ENCODE measurements at regions not wholly inside any gene's neighbourhood (a gene's known extent, or its start where the extent isn't known, plus 50 kb on each side); places are given as distances from the start of the nearest gene placed in this dataset.

- no peak for DNase-seq
These were observed 215.8 kb upstream of the PPP3CA start for GRCh38 chr4:101563126-101563525.

DNA sequence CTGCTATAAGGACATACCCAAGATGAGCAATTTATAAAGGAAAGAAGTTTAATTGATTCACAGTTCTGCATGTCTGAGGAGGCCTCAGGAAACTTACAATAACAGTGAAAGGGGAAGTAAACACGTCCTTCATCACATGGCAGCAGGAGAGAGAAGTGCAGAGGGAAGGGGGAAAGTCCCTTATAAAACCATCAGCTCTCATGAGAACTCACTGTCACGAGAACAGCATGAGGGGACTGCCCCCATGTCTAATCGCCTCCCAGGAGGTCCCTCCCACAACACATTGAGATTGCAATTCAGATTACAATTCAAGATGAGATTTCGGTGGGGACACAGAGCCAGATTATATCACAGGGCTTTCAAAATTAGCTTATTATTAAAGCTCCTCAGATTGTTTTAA lies 209.5 kb upstream of the PPP3CA start:
- DNase-seq, result no peak

DNA sequence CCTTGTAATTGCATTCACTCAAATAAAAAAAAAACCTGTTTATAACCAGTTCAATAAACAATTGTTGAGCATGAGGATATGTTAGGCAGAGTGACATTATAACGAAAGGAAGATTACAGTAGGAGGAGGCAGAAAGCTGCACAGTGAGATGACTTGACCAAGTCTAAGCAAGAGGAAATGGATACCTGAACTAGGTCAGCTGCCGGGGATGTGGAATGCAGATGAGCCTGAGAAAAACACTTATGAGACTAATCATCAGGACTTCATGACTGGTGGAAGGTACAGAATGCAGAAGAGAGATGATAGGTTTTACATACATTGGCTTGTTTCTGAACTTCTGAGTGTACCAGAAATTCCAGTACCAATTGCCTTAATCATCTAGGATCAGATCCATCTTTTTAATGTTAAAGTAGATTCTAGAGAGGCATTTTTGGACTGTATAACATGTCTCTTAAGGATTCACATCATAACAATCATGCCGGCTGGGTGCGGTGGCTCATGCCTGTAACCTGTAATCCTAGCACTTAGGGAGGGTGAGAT lies 208.1 kb upstream of the PPP3CA start:
- DNase-seq, result no peak

GRCh38 chr4:101540336-101540735 lies 193.0 kb upstream of the PPP3CA start:
- no peak for DNase-seq

DNA sequence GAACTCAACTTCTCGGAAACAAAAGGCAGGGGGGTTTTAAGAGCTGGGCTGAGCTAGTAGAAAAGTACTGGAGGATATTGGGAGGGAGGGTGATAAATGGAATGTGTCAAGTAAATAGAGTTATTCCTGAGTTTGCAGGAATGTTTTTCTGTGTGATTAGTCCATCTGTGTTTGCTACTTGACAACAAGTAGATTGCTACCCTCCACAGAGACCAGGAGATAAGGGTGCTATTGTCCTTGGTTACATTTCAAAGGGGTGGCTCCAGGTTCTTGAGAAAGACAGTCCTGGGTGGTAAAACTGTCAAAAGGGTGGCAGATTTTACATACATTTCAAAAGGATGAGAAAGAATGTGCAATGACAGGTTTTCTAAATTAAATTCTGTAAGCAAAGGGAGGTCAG lies 181.2 kb upstream of the PPP3CA start:
- DNase-seq, result no peak

DNA sequence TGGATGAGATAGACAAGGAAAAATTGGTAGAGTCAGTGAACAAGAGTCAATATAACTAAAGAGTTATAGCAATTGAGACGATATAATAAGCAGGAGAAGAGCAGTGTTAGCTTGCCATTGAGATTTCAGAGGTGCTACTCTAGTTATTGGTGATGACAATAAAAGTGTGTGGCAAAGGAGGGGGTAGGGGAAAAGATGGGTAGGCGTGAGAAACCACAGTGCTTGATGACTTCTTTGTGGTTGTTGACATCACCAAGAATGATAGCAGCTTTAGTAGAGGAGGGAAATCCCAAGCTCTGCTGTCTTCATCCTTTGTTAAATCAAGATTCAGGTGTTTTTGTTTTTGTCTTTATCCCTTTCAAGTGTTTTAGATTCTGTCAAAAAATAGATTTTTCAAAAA lies 179.9 kb upstream of the PPP3CA start:
- peak; percentile 14 for DNase-seq

- no peak for DNase-seq
These were observed 168.2 kb upstream of the PPP3CA start for GRCh38 chr4:101515566-101515965.

DNA sequence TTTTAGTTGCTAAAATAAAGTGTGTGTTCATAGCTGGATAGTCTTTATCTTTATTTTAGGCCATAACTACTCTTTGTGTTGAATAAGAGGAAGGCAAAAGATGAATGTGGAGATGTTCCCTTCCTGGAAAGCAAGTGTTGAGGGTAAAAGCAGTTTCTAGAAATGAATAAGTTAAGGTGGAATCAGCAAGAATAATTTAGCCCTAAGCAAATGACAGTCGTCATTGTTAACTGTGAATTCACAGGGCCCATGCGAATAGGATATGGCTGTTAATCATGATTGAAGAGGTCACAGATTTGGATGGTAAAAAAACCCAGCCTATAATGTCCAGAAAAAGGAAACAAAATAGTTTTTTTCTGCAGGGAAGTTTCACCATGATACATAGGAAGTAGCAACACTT lies 167.8 kb upstream of the PPP3CA start:
- DNase-seq, result no peak

DNA sequence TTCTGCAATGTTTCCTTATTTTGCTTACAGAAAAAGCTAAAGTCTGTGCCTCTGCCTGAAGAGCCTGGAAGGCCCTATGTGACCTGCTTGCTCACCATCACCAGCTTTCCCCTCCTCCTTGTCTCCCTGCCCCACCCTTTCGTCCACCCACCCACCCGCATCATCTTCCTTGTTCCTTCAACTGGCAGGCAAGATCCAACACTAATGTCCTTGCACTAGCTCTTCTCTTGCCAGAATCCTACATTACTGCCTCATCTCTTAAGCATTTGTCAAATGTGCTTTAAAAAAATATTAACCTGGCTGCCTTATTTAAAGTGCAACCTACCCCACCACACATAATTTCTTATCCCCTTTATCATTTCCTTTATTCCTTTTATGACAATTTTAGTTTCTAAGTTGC lies 165.1 kb upstream of the PPP3CA start:
- no peak for DNase-seq

DNA sequence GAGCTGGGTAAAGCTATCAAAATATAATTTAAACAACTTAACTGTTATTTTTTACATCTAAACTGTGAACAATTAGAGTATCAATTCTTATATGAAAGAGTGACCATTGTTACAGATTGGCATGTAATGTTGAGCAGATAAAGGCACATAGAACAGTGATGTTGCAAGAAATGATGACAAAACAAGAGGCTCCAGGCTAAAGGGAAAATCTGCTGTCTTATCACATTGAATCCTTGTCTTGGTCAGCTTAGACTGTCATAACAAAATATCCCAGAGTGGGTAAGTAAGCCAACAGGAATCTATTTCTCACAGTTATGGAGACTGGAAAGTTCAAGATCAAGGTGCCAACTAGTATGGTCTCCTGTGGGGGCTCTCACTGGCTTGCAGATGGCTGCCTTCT lies 154.1 kb upstream of the PPP3CA start:
- no peak for DNase-seq

- DNase-seq, result no peak
These were observed 153.4 kb upstream of the PPP3CA start for GRCh38 chr4:101500742-101501141.

DNA sequence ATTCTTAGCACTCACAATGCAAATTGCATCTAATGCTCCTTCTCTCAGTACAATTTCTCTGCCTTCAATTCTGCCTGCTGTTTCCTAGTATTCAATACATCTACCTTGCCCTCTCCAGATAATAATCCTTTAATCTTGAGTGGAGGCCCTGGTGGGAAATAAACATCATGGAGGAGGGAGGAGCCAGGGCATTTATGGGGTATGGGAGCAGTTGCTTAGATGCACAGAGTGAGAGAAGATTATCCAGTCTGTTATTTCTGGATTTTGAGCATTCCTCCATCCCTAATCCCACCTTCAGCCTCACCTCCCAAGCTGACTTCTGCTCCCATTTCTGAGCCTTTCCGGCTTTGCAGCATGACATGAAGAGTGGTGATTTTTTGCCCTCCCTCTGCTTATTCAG lies 127.9 kb upstream of the PPP3CA start:
- no peak for DNase-seq

- DNase-seq, result no peak
These were observed 123.9 kb upstream of the PPP3CA start for GRCh38 chr4:101471201-101471600.

GRCh38 chr4:101464596-101464995 lies 117.3 kb upstream of the PPP3CA start:
- no peak for DNase-seq

DNA sequence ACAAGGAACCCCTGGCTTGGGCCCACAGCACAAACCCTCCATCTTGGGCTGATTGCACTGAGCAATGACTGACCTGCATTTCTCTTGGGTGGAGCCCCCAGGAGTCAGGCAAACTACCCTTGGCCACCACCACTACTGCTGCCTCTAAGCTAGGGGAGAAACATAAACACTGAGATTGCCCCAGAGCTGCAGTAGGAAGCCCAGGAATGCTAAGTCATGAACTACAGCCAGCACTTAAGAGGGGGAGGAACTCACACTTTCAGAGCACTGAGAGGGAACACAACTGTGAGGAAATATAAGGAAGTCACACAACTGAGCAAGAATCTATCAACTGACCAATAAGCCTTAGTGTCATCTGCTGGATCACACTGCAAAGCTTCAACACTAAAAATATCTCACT lies 111.6 kb upstream of the PPP3CA start:
- no peak for DNase-seq

GRCh38 chr4:101458473-101458872 lies 111.1 kb upstream of the PPP3CA start:
- no peak for DNase-seq

DNA sequence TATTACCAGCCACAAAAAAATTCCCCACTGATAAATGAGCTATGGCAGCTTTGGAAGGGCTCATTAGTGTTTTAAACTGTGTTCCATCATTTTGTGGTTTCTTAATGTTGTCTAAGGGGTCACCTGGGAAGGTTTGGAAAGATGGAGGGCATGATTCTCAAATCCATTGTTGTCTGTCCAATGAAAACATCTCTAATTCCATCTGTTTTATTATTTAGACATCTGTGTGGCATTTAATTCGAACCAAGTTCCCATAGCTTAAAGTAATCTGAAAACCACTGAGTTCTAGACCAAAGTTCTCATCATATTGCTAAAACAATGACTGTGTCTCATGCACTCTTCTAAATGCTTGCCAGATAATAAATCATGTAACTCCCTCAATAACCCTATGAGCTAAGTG lies 103.8 kb upstream of the PPP3CA start:
- no peak for DNase-seq

GRCh38 chr4:101441446-101441845 lies 94.1 kb upstream of the PPP3CA start:
- no peak for DNase-seq

- no peak for DNase-seq
These were observed 92.6 kb upstream of the PPP3CA start for GRCh38 chr4:101439926-101440325.

GRCh38 chr4:101421386-101421785 lies 74.1 kb upstream of the PPP3CA start:
- DNase-seq, result no peak

DNA sequence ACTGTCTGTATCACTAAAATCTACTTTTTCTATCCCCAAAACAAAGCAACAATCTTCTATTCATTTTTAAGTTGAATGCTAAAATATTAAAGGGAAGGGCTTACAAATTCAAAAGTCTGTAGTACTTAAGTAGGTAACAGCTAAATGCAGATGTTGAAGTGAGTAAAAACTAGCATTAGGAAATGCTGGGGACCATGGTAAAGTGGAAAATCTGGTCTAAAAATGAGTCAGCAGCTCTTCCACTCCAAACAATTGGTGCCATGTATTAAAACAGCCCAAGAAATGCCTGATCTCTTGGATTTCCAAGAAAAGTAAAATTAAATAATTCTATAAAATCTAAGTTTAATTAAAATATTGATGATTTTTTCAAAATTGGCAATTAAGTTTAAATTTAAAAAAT lies 73.3 kb upstream of the PPP3CA start:
- no peak for DNase-seq

GRCh38 chr4:101419336-101420135 lies 72.2 kb upstream of the PPP3CA start:
- no peak for DNase-seq

DNA sequence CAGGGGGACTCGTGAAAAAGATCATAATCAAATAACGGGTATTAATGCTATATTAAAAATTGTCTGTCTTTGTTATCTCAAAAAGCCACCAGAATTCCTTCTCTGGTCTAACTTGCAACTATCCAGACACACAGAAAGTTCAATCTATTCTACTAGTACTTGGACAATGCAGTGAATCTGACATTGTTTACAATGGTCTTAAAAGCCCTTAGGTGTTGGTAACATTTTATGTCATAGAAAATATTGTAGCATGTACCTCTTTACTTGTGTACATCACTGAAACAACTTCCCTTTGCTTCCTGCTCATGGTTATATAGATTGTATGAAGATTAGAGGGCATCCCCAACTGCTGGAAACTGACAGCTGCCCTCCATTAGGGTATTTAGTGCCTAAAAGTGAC lies 71.1 kb upstream of the PPP3CA start:
- no peak for DNase-seq

- DNase-seq, result peak; percentile 39
These were observed 70.7 kb upstream of the PPP3CA start for GRCh38 chr4:101418055-101418454.

- DNase-seq, result no peak
These were observed 69.7 kb upstream of the PPP3CA start for GRCh38 chr4:101417046-101417445.

All from NK-92 treated with Interleukin-12 subunit alpha and Interleukin-12 subunit beta, amount 100 ng/mL, for 24 hours (cell line).